ENCODE measurements at regions not wholly inside any gene's neighbourhood (a gene's known extent, or its start where the extent isn't known, plus 50 kb on each side); places are given as distances from the start of the nearest gene placed in this dataset.

DNA sequence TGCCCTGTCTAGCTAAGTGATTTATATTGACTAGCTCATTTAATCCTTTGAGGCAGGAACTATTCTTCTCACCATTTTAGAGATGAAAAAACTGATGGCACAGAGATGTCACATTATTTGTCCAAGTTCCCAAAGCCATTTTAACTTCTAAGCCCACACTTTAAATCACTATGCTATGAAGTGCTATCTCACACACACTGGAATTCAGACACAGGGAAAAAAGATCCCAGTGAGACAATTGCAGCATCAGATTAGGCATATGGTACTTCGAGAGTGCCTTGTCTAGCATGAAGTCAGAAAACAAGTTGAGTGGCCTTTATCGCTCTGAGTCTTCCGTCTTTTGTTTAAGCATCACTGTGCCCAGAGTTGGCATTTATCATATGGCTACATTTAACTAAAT, 54.1 kb upstream of the PDE7B start:
- TF ChIP-seq CTCF (IDR thresholded peaks at IDR 0.05) (no peak), ZFX (IDR thresholded peaks at IDR 0.05; ENCODE audit: borderline replicate concordance) (no peak)

Data from 22Rv1 (cell line).